Keratinocyte (primary cell): ENCODE measurements at regions not wholly inside any gene's neighbourhood (a gene's known extent, or its start where the extent isn't known, plus 50 kb on each side); places are given as distances from the start of the nearest gene placed in this dataset.

Source experiments
- DNase-seq: peaks from one replicate; pipeline ENCODE4 v3.0.0-alpha.2; 2011; ENCODE audit warnings: low read depth, missing footprints, low spot score
- FAIRE-seq: peaks from 2 replicates; lab custom pipeline; 2011; peaks lifted over from hg19 to GRCh38; lab: Jason Lieb, UNC
- H2AFZ ChIP-seq: 2 replicates; pipeline ENCODE4 v1.6.0; 2012; ENCODE audit warnings: low read length, control low read depth, inconsistent platforms; ENCODE audit not compliant: control insufficient read depth
- H3K27ac ChIP-seq: 2 replicates; pipeline ENCODE4 v1.5.1; 2011; ENCODE audit warnings: low read length; ENCODE audit not compliant: control insufficient read depth, insufficient read depth
- H3K27me3 ChIP-seq: 3 replicates; pipeline ENCODE4 v1.6.0; 2011; ENCODE audit warnings: low read length; ENCODE audit not compliant: control insufficient read depth, insufficient read depth; ENCODE audit errors: extremely low read depth
- H3K36me3 ChIP-seq, 2 experiments: 2 replicates in 1 of 2; 3 replicates in 1 of 2; pipeline ENCODE4 v1.5.1; 2011; ENCODE audit warnings: low read length in 2 of 2, mild to moderate bottlenecking in 1 of 2; ENCODE audit not compliant: control insufficient read depth in 2 of 2, insufficient read depth in 2 of 2; ENCODE audit errors: extremely low read depth in 1 of 2
- H3K4me1 ChIP-seq: 3 replicates; pipeline ENCODE4 v1.5.1; 2011; ENCODE audit warnings: low read length; ENCODE audit not compliant: control insufficient read depth, insufficient read depth; ENCODE audit errors: extremely low read depth
- H3K4me2 ChIP-seq: 3 replicates; pipeline ENCODE4 v1.6.0; 2011; ENCODE audit warnings: low read depth, low read length; ENCODE audit not compliant: control insufficient read depth, insufficient read depth; ENCODE audit errors: extremely low read depth
- H3K4me3 ChIP-seq, 3 experiments: fragments of 200-600 bp in 1 of 3; sonication (generic) in 1 of 3; 2 replicates in 2 of 3; 3 replicates in 1 of 3; pipeline ENCODE4 v1.5.1; 2011 to 2016; ENCODE audit warnings: low read length in 3 of 3, mild to moderate bottlenecking in 3 of 3, control low read depth in 2 of 3, inconsistent platforms in 1 of 3, low read depth in 1 of 3, mixed read lengths in 1 of 3, mixed run types in 1 of 3, moderate library complexity in 1 of 3; ENCODE audit not compliant: control insufficient read depth in 2 of 3, insufficient read depth in 2 of 3; ENCODE audit errors: extremely low read depth in 1 of 3
- H3K79me2 ChIP-seq: 2 replicates; pipeline ENCODE4 v1.6.0; 2012; ENCODE audit warnings: low read length; ENCODE audit not compliant: control insufficient read depth, insufficient read depth
- H3K9ac ChIP-seq: 3 replicates; pipeline ENCODE4 v1.6.0; 2011; ENCODE audit warnings: low read length; ENCODE audit not compliant: control insufficient read depth, insufficient read depth; ENCODE audit errors: extremely low read depth
- H3K9me1 ChIP-seq: 3 replicates; pipeline ENCODE4 v1.6.0; 2011; ENCODE audit warnings: low read length; ENCODE audit not compliant: control insufficient read depth, insufficient read depth; ENCODE audit errors: extremely low read depth
- H3K9me3 ChIP-seq: 2 replicates; pipeline ENCODE4 v1.5.1; 2012; ENCODE audit warnings: low read depth, low read length; ENCODE audit not compliant: control insufficient read depth
- H4K20me1 ChIP-seq: 3 replicates; pipeline ENCODE4 v1.6.0; 2011; ENCODE audit warnings: low read length; ENCODE audit not compliant: control insufficient read depth, insufficient read depth; ENCODE audit errors: extremely low read depth
- CTCF ChIP-seq, 3 experiments: IDR thresholded peaks in 1 of 3; conservative IDR thresholded peaks in 1 of 3; optimal IDR thresholded peaks in 1 of 3; 2 replicates in 2 of 3; 3 replicates in 1 of 3; pipeline versions ENCODE3 to v1.5.1; 2011; ENCODE audit warnings: low read length in 3 of 3, mild to moderate bottlenecking in 3 of 3, moderate library complexity in 2 of 3, control low read depth in 1 of 3, inconsistent platforms in 1 of 3; ENCODE audit not compliant: insufficient read depth in 2 of 3; ENCODE audit errors: extremely low read depth in 1 of 3
- EZH2 ChIP-seq: IDR thresholded peaks from one replicate; pipeline ENCODE4 v1.6.1; 2012; ENCODE audit warnings: inconsistent platforms, mild to moderate bottlenecking, low read length, moderate library complexity
- dilution Hi-C: fragments of 300-500 bp; cut with MboI; formaldehyde crosslinking; loops from one replicate; pipeline ENCODE4 v1.7.0; 2020; ENCODE audit warnings: low sequenced_read_pairs; ENCODE audit not compliant: extremely low pct_ligation_motif_present

- Histone ChIP-seq H3K4me1 (no peaks in the 10 kb centered on the region), H4K20me1 (no peaks in the 10 kb centered on the region), H3K9ac (no peak overlapping the region), H3K9me3 (no peaks in the 10 kb centered on the region), H2AFZ (no peak overlapping the region), H3K9me1 (no peaks in the 10 kb centered on the region), H3K27ac (no peak overlapping the region), H3K4me3 (no peak overlapping the region), H3K79me2 (no peaks in the 10 kb centered on the region), H3K27me3 (no peaks in the 10 kb centered on the region), H3K36me3 (no peaks in the 10 kb centered on the region), H3K4me2 (no peak overlapping the region)
- dilution Hi-C loops = no loop called here
- TF ChIP-seq EZH2 (no peak), CTCF (optimal IDR thresholded peaks at IDR 0.05 in 1 of 3, IDR thresholded peaks at IDR 0.05 in 1 of 3, conservative IDR thresholded peaks at IDR 0.05 in 1 of 3; ENCODE audit: extremely low read depth in 1 of 3, insufficient read depth in 2 of 3, low read length in 3 of 3) (no peak)
- DNase-seq (no peak), FAIRE-seq (no peak)
Observed at GRCh38 chr14:86091811-86092210, 561.9 kb downstream of the FLRT2 start.

- Histone ChIP-seq H3K9me3 (no peaks in the 10 kb centered on the region), H3K27me3 (no peaks in the 10 kb centered on the region), H3K4me1 (no peaks in the 10 kb centered on the region), H3K79me2 (no peaks in the 10 kb centered on the region), H3K27ac (no peak overlapping the region), H2AFZ (no peak overlapping the region), H3K4me3 (no peak overlapping the region), H3K9me1 (no peaks in the 10 kb centered on the region), H3K4me2 (no peak overlapping the region), H3K36me3 (no peaks in the 10 kb centered on the region), H3K9ac (no peak overlapping the region), H4K20me1 (no peaks in the 10 kb centered on the region)
- TF ChIP-seq EZH2 (no peak), CTCF (optimal IDR thresholded peaks at IDR 0.05 in 1 of 3, IDR thresholded peaks at IDR 0.05 in 1 of 3, conservative IDR thresholded peaks at IDR 0.05 in 1 of 3; ENCODE audit: extremely low read depth in 1 of 3, insufficient read depth in 2 of 3, low read length in 3 of 3) (no peak)
- dilution Hi-C loops = no loop called here
- no peak for DNase-seq
- FAIRE-seq = no peak
Observed at GRCh38 chr14:86088156-86088555, 558.2 kb downstream of the FLRT2 start.
